H1 (cell line): ENCODE measurements at regions not wholly inside any gene's neighbourhood (a gene's known extent, or its start where the extent isn't known, plus 50 kb on each side); places are given as distances from the start of the nearest gene placed in this dataset.

Experiments
- BCL11A ChIP-seq, 2 experiments: IDR thresholded peaks; one replicate each; pipeline ENCODE4 v1.6.1; 2011; ENCODE audit warnings: low read depth in 2 of 2, low read length in 2 of 2, mild to moderate bottlenecking in 2 of 2
- BRCA1 ChIP-seq: IDR thresholded peaks from 2 replicates; pipeline ENCODE4 v1.6.1; 2012; ENCODE audit warnings: low read depth, low read length, improper control_type of control experiment
- CBX8 ChIP-seq: fragments of 300-800, 300-1000 bp; sonication (generic); IDR thresholded peaks from 2 replicates; pipeline ENCODE4 v1.7.1; 2016; ENCODE audit warnings: low read depth, low read length, borderline replicate concordance
- CHD1 ChIP-seq: IDR thresholded peaks from 2 replicates; pipeline ENCODE4 v1.6.1; 2012; ENCODE audit warnings: low read depth, low read length, improper control_type of control experiment
- CHD2 ChIP-seq: IDR thresholded peaks from 2 replicates; pipeline ENCODE4 v1.6.1; 2012; ENCODE audit warnings: low read length, improper control_type of control experiment
- JUND ChIP-seq: IDR thresholded peaks from 2 replicates; pipeline ENCODE4 v1.6.1; 2011; ENCODE audit warnings: mild to moderate bottlenecking, improper control_type of control experiment, low read length
- RNF2 ChIP-seq: fragments of 200-900, 300-1000 bp; sonication (generic); IDR thresholded peaks from 2 replicates; pipeline ENCODE4 v1.7.1; 2016; ENCODE audit warnings: borderline replicate concordance, low read depth, mild to moderate bottlenecking, antibody characterized with exemption, low read length; ENCODE audit not compliant: poor library complexity, severe bottlenecking; ENCODE audit errors: missing control alignments

DNA sequence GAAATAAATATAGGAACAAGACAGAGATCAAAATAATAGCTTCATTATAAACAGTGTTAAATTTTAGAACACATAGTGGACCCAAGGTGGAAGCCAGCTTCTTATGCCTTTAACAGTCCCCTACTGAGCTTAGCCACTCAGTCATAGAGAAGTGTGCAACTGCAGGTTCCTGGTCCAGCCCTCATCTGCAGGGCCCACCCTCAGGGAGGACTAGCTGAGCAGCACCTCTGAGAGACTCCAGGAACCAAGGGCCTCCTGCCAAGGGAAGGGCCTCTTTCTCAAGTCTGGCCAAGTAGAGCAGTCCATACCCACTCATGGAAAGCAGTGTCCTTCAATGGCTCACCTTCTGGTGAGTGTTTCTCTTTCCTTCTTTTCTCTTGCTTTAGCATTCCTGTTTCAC is 173.7 kb upstream of the PRPS1L1 start (continued):
- TF ChIP-seq BCL11A (IDR thresholded peaks at IDR 0.05; ENCODE audit: low read depth in 2 of 2, low read length in 2 of 2) (no peak), CHD2 (no peak), JUND (no peak), CHD1 (no peak), RNF2 (no peak), CBX8 (no peak), BRCA1 (no peak)
